Parathyroid adenoma (tissue), 2 donors: ENCODE measurements at regions not wholly inside any gene's neighbourhood (a gene's known extent, or its start where the extent isn't known, plus 50 kb on each side); places are given as distances from the start of the nearest gene placed in this dataset.

Source experiments
- H2AFZ ChIP-seq: fragments of 300-600 bp; sonication (generic); one replicate; pipeline ENCODE4 v1.7.0; 2017; ENCODE audit warnings: antibody characterized with exemption, mild to moderate bottlenecking
- H3K27ac ChIP-seq: fragments of 300-600 bp; sonication (generic); one replicate; pipeline ENCODE4 v1.7.0; 2017
- H3K27me3 ChIP-seq: fragments of 300-600 bp; sonication (generic); one replicate; pipeline ENCODE4 v1.7.0; 2017; ENCODE audit warnings: low read length; ENCODE audit not compliant: control insufficient read depth, insufficient read depth
- H3K36me3 ChIP-seq: fragments of 300-600 bp; sonication (generic); one replicate; pipeline ENCODE4 v1.7.0; 2017; ENCODE audit warnings: low read length; ENCODE audit not compliant: control insufficient read depth, insufficient read depth
- H3K4me1 ChIP-seq: fragments of 300-600 bp; sonication (generic); one replicate; pipeline ENCODE4 v1.7.0; 2017; ENCODE audit warnings: control low read depth
- H3K4me2 ChIP-seq: fragments of 300-600 bp; sonication (generic); one replicate; pipeline ENCODE4 v1.7.0; 2017; ENCODE audit warnings: low read length
- H3K4me3 ChIP-seq: fragments of 300-600 bp; sonication (generic); one replicate; pipeline ENCODE4 v1.7.0; 2017; ENCODE audit warnings: low read depth, low read length
- H3K79me2 ChIP-seq: fragments of 300-600 bp; sonication (generic); one replicate; pipeline ENCODE4 v1.7.0; 2017; ENCODE audit warnings: control low read depth
- H3K9ac ChIP-seq: fragments of 300-600 bp; sonication (generic); one replicate; pipeline ENCODE4 v1.7.0; 2017; ENCODE audit warnings: mild to moderate bottlenecking
- H3K9me3 ChIP-seq: fragments of 300-600 bp; sonication (generic); one replicate; pipeline ENCODE4 v1.7.0; 2017; ENCODE audit warnings: low read length; ENCODE audit not compliant: control insufficient read depth
- TF ChIP-seq, protein P1 (sequence below): fragments of 300-600 bp; sonication (generic); IDR thresholded peaks from one replicate; pipeline ENCODE4 v1.7.0; 2017; ENCODE audit warnings: antibody characterized with exemption, mild to moderate bottlenecking
- donor health status: primary hyperparathyroidism.

GRCh38 chr5:157918811-157919742, 60.1 kb upstream of the CLINT1 start:
- TF ChIP-seq, protein P1, sequence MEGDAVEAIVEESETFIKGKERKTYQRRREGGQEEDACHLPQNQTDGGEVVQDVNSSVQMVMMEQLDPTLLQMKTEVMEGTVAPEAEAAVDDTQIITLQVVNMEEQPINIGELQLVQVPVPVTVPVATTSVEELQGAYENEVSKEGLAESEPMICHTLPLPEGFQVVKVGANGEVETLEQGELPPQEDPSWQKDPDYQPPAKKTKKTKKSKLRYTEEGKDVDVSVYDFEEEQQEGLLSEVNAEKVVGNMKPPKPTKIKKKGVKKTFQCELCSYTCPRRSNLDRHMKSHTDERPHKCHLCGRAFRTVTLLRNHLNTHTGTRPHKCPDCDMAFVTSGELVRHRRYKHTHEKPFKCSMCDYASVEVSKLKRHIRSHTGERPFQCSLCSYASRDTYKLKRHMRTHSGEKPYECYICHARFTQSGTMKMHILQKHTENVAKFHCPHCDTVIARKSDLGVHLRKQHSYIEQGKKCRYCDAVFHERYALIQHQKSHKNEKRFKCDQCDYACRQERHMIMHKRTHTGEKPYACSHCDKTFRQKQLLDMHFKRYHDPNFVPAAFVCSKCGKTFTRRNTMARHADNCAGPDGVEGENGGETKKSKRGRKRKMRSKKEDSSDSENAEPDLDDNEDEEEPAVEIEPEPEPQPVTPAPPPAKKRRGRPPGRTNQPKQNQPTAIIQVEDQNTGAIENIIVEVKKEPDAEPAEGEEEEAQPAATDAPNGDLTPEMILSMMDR = no peak
- no peak overlapping the region for H3K9ac ChIP-seq
- no peaks in the 10 kb centered on the region for H3K36me3 ChIP-seq
- peak overlapping the region; percentile 56 for H3K4me2 ChIP-seq
- peaks cover 47% of the 10 kb centered on the region for H3K4me1 ChIP-seq
- H3K27me3 ChIP-seq = no peaks in the 10 kb centered on the region
- no peak overlapping the region for H3K4me3 ChIP-seq
- H3K9me3 ChIP-seq = no peaks in the 10 kb centered on the region
- H2AFZ ChIP-seq = peak overlapping the region; percentile 75
- no peak overlapping the region for H3K27ac ChIP-seq
- no peaks in the 10 kb centered on the region for H3K79me2 ChIP-seq

GRCh38 chr5:157917899-157918809, 59.2 kb upstream of the CLINT1 start:
- Histone ChIP-seq H3K9ac (no peak overlapping the region), H3K79me2 (no peaks in the 10 kb centered on the region), H3K9me3 (no peaks in the 10 kb centered on the region), H3K4me1 (peaks cover 52% of the 10 kb centered on the region), H2AFZ (peak overlapping the region; percentile 4), H3K4me3 (no peak overlapping the region), H3K27ac (peak overlapping the region; percentile 53), H3K27me3 (no peaks in the 10 kb centered on the region), H3K36me3 (no peaks in the 10 kb centered on the region), H3K4me2 (peak overlapping the region; percentile 56)
- TF ChIP-seq, protein P1 = peak; percentile 65

- H3K36me3 ChIP-seq = no peaks in the 10 kb centered on the region
- no peaks in the 10 kb centered on the region for H3K27me3 ChIP-seq
- no peak overlapping the region for H3K9ac ChIP-seq
- peak overlapping the region; percentile 53 for H3K27ac ChIP-seq
- no peaks in the 10 kb centered on the region for H3K9me3 ChIP-seq
- no peak overlapping the region for H3K4me3 ChIP-seq
- H3K4me2 ChIP-seq = no peak overlapping the region
- TF ChIP-seq, protein P1 = no peak
- H3K79me2 ChIP-seq = no peaks in the 10 kb centered on the region
- no peak overlapping the region for H2AFZ ChIP-seq
- H3K4me1 ChIP-seq = peaks cover 52% of the 10 kb centered on the region
Measured at GRCh38 chr5:157917491-157917890, 58.5 kb upstream of the CLINT1 start.

GRCh38 chr5:157915638-157916037, 56.7 kb upstream of the CLINT1 start:
- Histone ChIP-seq H3K4me2 (peak overlapping the region; percentile 26), H2AFZ (peak overlapping the region; percentile 6), H3K27ac (peak overlapping the region; percentile 53), H3K4me3 (peak overlapping the region; percentile 1), H3K36me3 (no peaks in the 10 kb centered on the region), H3K27me3 (no peaks in the 10 kb centered on the region), H3K4me1 (peaks cover 52% of the 10 kb centered on the region), H3K9me3 (no peaks in the 10 kb centered on the region), H3K79me2 (no peaks in the 10 kb centered on the region), H3K9ac (no peak overlapping the region)
- TF ChIP-seq, protein P1 = peak; percentile 18
